Activated CD4-positive, alpha-beta T cell treated with anti-CD3 and anti-CD28 coated beads, Interleukin-2, amount 50 U/mL, for 16 hours (primary cell): ENCODE measurements at regions not wholly inside any gene's neighbourhood (a gene's known extent, or its start where the extent isn't known, plus 50 kb on each side); places are given as distances from the start of the nearest gene placed in this dataset.
"Not testable (repeated sequence)": the region's sequence is repeated elsewhere in the genome, so short reads cannot be mapped to it uniquely, and the experiment has no call there.

Experiments
- DNase-seq: peaks from one replicate; pipeline ENCODE4 v3.0.0-alpha.2; 2020

GRCh38 chr4:15294832-15295231 is 133.0 kb upstream of the C1QTNF7 start:
- no peak for DNase-seq

DNA sequence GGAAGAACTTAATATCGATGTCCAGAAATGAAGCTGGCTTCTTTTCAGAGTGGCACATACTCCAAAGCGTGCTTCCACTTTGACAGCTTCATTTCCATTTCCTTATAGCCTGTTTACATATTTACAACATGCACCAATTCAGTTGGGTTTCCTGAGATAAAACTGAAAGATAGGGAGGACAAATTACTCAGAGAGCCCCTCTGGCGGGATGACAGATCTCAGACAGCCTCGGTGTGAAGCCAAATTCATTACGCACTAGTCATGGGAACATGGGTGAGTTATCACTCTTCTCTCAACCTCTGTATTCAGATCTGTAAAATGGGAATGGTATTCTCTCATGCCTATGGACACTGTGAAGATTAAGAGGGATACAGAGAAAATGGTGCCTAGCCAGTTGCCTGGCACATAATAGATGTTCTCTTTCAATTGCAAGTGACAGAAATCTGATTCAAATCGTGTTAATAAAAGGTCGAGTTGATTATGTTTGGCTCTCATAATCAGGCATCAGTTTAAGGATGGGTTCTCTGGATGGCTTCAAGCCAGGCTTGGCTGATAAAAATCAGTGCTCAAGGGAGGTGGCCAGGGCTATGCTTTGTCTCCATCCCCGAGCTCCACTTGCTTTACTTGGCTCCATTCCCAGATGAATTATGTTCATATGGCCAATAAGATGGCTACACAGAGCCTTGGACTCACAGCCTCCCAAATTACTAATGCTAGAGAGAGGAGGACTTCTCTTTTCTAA is 132.2 kb upstream of the C1QTNF7 start:
- DNase-seq: no peak

- DNase-seq: no peak
Observed at GRCh38 chr4:15297344-15297743, 130.5 kb upstream of the C1QTNF7 start.

GRCh38 chr4:15299627-15300026 is 128.2 kb upstream of the C1QTNF7 start:
- no peak for DNase-seq

DNA sequence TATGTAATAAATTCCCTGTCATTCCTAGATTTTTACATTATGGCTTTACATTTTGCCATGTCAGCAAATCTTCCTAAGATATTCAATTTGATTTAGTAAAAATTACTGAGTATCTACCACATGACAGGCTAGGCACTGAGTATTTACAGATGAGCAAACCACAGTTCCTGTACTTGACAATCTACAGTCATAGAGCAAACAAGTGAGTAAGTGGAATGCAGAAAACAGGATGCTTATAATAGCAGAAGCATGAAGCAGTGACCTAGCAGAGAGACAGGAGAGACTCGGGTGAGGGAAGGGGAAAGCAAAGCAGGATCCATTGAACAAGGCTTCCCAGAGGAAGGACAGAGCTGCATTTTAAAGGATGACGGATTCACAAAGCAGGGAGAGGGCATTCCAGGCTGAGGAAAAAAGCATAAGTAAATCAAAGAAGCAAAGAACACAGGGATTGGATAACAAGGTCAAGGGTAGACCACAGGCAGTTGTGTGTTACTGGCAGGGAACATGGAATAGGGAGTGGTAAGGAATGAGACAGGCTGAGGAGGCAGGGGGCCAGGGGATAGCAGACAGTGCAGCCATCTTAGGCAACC is 124.7 kb upstream of the C1QTNF7 start:
- no peak for DNase-seq

- no peak for DNase-seq
Observed at GRCh38 chr4:15314974-15315373, 112.9 kb upstream of the C1QTNF7 start.

DNA sequence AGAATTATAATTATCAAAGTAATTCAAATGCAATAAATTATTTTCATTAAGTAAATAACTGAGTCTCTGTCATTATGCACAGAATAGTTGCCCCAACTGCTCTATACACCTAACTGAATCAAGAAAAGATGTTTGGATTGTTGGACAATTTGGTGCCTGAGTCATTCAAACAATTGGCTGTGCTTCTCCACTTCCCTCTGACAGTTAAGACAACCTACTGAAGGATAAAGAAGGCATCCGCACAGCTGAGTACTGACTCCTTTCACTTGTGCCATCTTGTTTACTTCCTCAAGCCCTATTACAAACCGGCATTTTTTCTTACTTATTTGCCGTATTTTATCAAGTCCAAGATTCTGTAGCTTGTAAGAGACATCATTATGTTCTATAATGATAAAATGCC is 110.6 kb upstream of the C1QTNF7 start:
- DNase-seq: no peak

- no peak for DNase-seq
Observed at GRCh38 chr4:15318621-15319348, 109.0 kb upstream of the C1QTNF7 start.

DNA sequence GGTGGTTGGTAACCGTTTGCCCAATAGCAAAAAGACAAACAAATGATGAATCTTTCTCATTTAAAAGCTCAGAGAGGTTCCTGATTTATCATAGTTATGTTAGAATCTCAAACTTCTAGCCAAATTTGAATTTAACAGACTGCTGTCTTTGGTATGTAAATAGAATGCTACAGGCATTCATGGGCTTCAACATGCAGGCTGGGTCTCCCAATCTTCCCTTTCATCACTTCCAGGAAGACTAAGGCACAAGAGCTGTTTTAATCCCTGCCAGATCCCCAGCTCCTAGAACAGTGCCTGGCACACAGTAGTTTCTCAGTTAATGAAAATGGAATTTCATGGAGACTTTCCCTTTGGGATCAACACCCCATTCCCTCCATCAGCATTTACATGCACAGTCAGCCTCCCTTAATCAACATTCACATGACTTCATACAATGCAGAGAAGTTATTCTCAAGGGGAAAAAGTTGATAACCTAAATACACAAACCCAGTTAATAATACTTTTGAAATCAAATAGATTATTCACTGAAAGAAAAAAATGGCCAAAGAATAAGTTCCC is 107.6 kb upstream of the C1QTNF7 start:
- no peak for DNase-seq

DNA sequence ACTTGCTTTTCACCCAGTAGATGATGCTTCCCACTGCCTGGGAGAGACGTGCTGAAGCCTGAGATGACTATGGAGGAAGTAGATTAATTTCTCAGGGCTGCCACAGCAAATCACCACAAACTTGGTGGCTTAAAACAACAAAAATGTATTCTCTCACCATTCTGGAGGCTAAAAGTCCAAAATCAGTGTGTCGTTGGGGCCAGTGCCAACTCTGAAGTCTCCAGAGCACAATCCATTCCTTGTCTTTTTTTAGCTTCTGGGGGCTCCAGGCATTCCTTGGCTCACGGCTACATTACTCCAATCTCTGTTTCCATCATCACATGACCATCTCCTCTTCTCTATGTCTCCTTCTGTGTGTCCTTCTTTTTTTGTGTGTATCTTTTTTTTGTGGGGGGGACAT is 105.8 kb upstream of the C1QTNF7 start:
- DNase-seq: no peak

DNA sequence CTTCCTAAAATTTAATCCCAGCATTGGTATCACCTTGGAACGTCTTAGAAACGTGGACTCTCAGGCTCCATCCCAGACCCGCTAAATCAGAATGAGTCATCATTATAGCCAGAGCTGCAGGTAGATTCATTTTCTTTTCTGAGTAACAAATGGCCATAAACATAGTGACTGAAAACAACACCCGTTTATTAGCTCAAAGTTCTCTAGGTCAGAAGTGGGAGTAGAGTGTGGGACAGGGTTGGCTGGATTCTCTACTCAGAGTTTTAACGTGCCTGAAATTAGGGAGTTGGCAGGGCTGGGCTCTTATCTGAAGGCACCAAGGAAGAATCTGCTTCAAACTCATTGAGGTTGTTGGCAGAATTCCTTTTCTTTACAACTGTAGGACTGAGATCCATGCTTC is 101.8 kb upstream of the C1QTNF7 start:
- no peak for DNase-seq

GRCh38 chr4:15327311-15328298 is 100.2 kb upstream of the C1QTNF7 start:
- no peak for DNase-seq

GRCh38 chr4:15331930-15332329 is 95.9 kb upstream of the C1QTNF7 start:
- DNase-seq: no peak

GRCh38 chr4:15332377-15332776 is 95.5 kb upstream of the C1QTNF7 start:
- no peak for DNase-seq

- no peak for DNase-seq
Observed at GRCh38 chr4:15333692-15334633, 93.9 kb upstream of the C1QTNF7 start.

- DNase-seq: no peak
Observed at GRCh38 chr4:15336410-15337167, 91.2 kb upstream of the C1QTNF7 start.

GRCh38 chr4:15337168-15337657 is 90.6 kb upstream of the C1QTNF7 start:
- not testable (repeated sequence) for DNase-seq

DNA sequence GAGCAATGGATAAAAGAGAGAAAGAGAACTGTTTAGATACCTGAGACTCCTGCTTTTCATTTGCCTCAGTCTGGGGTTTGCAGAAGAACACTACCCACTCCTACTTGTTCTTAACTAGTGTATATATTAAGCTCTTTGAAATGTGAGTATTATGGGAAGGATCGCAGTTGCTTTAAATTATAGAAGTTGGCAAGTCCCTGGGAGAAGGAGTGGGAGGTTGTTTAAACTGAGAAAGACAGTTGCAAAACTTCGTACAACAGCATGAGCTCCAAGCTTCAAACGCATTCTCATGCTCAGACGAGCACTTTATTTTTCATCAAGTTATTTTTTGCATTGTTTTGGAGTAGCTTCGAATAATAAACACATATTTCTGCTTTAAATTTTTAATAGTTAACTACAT is 88.1 kb upstream of the C1QTNF7 start:
- DNase-seq: no peak

GRCh38 chr4:15340332-15340731 is 87.5 kb upstream of the C1QTNF7 start:
- no peak for DNase-seq
